GM12878 (cell line): ENCODE measurements at regions not wholly inside any gene's neighbourhood (a gene's known extent, or its start where the extent isn't known, plus 50 kb on each side); places are given as distances from the start of the nearest gene placed in this dataset.

ENCODE experiments used
- MAX ChIP-seq: IDR thresholded peaks from 2 replicates; pipeline ENCODE4 v1.6.1; 2012; ENCODE audit warnings: low read depth, low read length, improper control_type of control experiment
- NKRF ChIP-seq: fragments of 450-650 bp; conservative IDR thresholded peaks from 2 replicates; pipeline ENCODE4 v1.6.1; 2017; ENCODE audit warnings: mild to moderate bottlenecking, moderate library complexity
- POLR2A ChIP-seq: IDR thresholded peaks from 2 replicates; pipeline ENCODE4 v1.6.1; 2011; ENCODE audit warnings: low read depth, mild to moderate bottlenecking, low read length
- TCF12 ChIP-seq: IDR thresholded peaks from 2 replicates; pipeline ENCODE4 v1.6.1; 2011; ENCODE audit warnings: low read depth, mild to moderate bottlenecking, low read length
- TF ChIP-seq, protein P1 (sequence below): fragments of 450-650 bp; IDR thresholded peaks from 2 replicates; pipeline ENCODE4 v1.6.1; 2017; ENCODE audit warnings: mild to moderate bottlenecking, low read depth, inconsistent platforms; ENCODE audit not compliant: poor library complexity, severe bottlenecking
- TF ChIP-seq, protein P2 (sequence below): IDR thresholded peaks from 2 replicates; pipeline ENCODE4 v1.6.1; 2012; ENCODE audit warnings: improper control_type of control experiment, low read depth, low read length; ENCODE audit not compliant: insufficient replicate concordance
- TF ChIP-seq, protein P3 (sequence below), 3 experiments: IDR thresholded peaks in 2 of 3; conservative IDR thresholded peaks in 1 of 3; 2 replicates each; pipeline ENCODE4 v1.5.1; 2011; ENCODE audit warnings: low read depth in 3 of 3, low read length in 3 of 3, mild to moderate bottlenecking in 3 of 3, control low read depth in 2 of 3, moderate library complexity in 2 of 3, inconsistent platforms in 1 of 3, mixed read lengths in 1 of 3; ENCODE audit not compliant: control insufficient read depth in 2 of 3, insufficient read depth in 1 of 3; ENCODE audit errors: extremely low read depth in 1 of 3

- no peak for TF ChIP-seq POLR2A
- TF ChIP-seq, protein P1, sequence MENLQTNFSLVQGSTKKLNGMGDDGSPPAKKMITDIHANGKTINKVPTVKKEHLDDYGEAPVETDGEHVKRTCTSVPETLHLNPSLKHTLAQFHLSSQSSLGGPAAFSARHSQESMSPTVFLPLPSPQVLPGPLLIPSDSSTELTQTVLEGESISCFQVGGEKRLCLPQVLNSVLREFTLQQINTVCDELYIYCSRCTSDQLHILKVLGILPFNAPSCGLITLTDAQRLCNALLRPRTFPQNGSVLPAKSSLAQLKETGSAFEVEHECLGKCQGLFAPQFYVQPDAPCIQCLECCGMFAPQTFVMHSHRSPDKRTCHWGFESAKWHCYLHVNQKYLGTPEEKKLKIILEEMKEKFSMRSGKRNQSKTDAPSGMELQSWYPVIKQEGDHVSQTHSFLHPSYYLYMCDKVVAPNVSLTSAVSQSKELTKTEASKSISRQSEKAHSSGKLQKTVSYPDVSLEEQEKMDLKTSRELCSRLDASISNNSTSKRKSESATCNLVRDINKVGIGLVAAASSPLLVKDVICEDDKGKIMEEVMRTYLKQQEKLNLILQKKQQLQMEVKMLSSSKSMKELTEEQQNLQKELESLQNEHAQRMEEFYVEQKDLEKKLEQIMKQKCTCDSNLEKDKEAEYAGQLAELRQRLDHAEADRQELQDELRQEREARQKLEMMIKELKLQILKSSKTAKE, result no peak
- no peak for TF ChIP-seq NKRF
- no peak for TF ChIP-seq MAX
- TF ChIP-seq, protein P2, sequence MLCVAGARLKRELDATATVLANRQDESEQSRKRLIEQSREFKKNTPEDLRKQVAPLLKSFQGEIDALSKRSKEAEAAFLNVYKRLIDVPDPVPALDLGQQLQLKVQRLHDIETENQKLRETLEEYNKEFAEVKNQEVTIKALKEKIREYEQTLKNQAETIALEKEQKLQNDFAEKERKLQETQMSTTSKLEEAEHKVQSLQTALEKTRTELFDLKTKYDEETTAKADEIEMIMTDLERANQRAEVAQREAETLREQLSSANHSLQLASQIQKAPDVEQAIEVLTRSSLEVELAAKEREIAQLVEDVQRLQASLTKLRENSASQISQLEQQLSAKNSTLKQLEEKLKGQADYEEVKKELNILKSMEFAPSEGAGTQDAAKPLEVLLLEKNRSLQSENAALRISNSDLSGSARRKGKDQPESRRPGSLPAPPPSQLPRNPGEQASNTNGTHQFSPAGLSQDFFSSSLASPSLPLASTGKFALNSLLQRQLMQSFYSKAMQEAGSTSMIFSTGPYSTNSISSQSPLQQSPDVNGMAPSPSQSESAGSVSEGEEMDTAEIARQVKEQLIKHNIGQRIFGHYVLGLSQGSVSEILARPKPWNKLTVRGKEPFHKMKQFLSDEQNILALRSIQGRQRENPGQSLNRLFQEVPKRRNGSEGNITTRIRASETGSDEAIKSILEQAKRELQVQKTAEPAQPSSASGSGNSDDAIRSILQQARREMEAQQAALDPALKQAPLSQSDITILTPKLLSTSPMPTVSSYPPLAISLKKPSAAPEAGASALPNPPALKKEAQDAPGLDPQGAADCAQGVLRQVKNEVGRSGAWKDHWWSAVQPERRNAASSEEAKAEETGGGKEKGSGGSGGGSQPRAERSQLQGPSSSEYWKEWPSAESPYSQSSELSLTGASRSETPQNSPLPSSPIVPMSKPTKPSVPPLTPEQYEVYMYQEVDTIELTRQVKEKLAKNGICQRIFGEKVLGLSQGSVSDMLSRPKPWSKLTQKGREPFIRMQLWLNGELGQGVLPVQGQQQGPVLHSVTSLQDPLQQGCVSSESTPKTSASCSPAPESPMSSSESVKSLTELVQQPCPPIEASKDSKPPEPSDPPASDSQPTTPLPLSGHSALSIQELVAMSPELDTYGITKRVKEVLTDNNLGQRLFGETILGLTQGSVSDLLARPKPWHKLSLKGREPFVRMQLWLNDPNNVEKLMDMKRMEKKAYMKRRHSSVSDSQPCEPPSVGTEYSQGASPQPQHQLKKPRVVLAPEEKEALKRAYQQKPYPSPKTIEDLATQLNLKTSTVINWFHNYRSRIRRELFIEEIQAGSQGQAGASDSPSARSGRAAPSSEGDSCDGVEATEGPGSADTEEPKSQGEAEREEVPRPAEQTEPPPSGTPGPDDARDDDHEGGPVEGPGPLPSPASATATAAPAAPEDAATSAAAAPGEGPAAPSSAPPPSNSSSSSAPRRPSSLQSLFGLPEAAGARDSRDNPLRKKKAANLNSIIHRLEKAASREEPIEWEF, result no peak
- no peak for TF ChIP-seq TCF12
- TF ChIP-seq, protein P3, sequence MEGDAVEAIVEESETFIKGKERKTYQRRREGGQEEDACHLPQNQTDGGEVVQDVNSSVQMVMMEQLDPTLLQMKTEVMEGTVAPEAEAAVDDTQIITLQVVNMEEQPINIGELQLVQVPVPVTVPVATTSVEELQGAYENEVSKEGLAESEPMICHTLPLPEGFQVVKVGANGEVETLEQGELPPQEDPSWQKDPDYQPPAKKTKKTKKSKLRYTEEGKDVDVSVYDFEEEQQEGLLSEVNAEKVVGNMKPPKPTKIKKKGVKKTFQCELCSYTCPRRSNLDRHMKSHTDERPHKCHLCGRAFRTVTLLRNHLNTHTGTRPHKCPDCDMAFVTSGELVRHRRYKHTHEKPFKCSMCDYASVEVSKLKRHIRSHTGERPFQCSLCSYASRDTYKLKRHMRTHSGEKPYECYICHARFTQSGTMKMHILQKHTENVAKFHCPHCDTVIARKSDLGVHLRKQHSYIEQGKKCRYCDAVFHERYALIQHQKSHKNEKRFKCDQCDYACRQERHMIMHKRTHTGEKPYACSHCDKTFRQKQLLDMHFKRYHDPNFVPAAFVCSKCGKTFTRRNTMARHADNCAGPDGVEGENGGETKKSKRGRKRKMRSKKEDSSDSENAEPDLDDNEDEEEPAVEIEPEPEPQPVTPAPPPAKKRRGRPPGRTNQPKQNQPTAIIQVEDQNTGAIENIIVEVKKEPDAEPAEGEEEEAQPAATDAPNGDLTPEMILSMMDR (IDR thresholded peaks at IDR 0.05 in 2 of 3, conservative IDR thresholded peaks at IDR 0.05 in 1 of 3; ENCODE audit: control insufficient read depth in 2 of 3, extremely low read depth in 1 of 3, insufficient read depth in 1 of 3, low read depth in 3 of 3, low read length in 3 of 3), result no peak
Measured at GRCh38 chr2:144063602-144064001, 456.3 kb downstream of the ZEB2 start.
